ENCODE measurements at regions not wholly inside any gene's neighbourhood (a gene's known extent, or its start where the extent isn't known, plus 50 kb on each side); places are given as distances from the start of the nearest gene placed in this dataset.
"Not testable (repeated sequence)": the region's sequence is repeated elsewhere in the genome, so short reads cannot be mapped to it uniquely, and the experiment has no call there.

- not testable (repeated sequence) for TF ChIP-seq CTCF (IDR thresholded peaks at IDR 0.05; ENCODE audit: low read length); EZH2 (IDR thresholded peaks at IDR 0.05; ENCODE audit: borderline replicate concordance, low read length)
These were observed 54.7 kb upstream of the PPARGC1A start for GRCh38 chr4:23944556-23944955.

Measured in OCI-LY1 (cell line).